ENCODE measurements at regions not wholly inside any gene's neighbourhood (a gene's known extent, or its start where the extent isn't known, plus 50 kb on each side); places are given as distances from the start of the nearest gene placed in this dataset.

- TF ChIP-seq CTCF (IDR thresholded peaks at IDR 0.05 in 4 of 5, conservative IDR thresholded peaks at IDR 0.05 in 1 of 5) = no peak
- no peak for TF ChIP-seq POLR2A (IDR thresholded peaks at IDR 0.05)
Measured at GRCh38 chr2:48855142-48855541, 99.6 kb upstream of the LHCGR start.

Measured in gastrocnemius medialis (tissue), 4 donors.